Activated CD4-positive, alpha-beta T cell treated with anti-CD3 and anti-CD28 coated beads, Interleukin-10, Interleukin-2, amounts not matched to agents 100 ng/mL and 50 ng/mL, durations not matched to agents 16 hours and 8 hours (primary cell): ENCODE measurements at regions not wholly inside any gene's neighbourhood (a gene's known extent, or its start where the extent isn't known, plus 50 kb on each side); places are given as distances from the start of the nearest gene placed in this dataset.

Experiments used
- DNase-seq: peaks from one replicate; pipeline ENCODE4 v3.0.0-alpha.2; 2020

- DNase-seq: no peak
Observed at GRCh38 chr1:43065191-43065590, 106.5 kb upstream of the SLC2A1 start.

DNA sequence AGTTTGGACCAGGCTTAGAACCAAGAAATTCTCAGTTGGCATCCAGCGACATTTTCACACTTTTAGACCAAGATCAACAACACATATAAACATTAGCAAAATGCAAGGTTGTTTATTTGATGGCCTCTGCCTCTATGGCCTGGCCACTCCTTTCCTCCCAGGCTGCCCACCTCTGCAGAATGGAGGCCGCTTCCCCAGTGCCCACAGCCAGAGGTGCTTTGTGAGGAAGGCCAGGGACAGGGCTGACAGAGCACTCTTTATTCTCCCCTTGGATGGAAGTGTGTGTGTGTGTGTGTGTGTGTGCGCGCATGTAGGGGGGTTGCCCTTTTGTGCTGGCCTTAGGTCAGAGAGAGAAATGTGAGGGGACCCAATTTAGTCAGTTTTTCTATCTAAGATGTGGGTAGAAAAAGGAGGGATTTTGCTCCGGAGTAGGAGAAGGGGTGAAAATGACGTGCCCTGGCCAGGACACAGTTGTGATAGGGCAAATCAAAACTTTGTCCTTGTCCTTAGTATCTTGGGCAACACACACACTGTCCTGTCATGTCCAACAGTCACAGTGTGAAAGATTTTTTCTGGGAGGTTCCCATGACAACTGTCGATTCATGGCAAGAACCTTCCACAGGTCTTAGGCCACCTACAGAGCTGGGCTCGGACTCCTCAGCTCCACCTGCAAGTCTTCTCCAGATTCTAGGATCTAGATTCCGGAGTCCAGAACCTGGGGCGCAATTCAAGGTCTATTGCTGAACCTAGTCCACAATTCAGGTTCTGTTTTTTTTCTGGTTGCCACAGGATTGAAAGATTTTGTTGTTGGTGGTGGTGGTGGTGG lies 104.9 kb upstream of the SLC2A1 start:
- DNase-seq: no peak

GRCh38 chr1:43062527-43063095 lies 103.9 kb upstream of the SLC2A1 start:
- no peak for DNase-seq

- DNase-seq: no peak
Observed at GRCh38 chr1:43061757-43062156, 103.1 kb upstream of the SLC2A1 start.

GRCh38 chr1:43059640-43060574 lies 101.2 kb upstream of the SLC2A1 start:
- no peak for DNase-seq

GRCh38 chr1:43058545-43059360 lies 100.1 kb upstream of the SLC2A1 start:
- DNase-seq: peak; percentile 40

GRCh38 chr1:43058056-43058455 lies 99.4 kb upstream of the SLC2A1 start:
- no peak for DNase-seq

- no peak for DNase-seq
Observed at GRCh38 chr1:43057567-43057966, 98.9 kb upstream of the SLC2A1 start.

DNA sequence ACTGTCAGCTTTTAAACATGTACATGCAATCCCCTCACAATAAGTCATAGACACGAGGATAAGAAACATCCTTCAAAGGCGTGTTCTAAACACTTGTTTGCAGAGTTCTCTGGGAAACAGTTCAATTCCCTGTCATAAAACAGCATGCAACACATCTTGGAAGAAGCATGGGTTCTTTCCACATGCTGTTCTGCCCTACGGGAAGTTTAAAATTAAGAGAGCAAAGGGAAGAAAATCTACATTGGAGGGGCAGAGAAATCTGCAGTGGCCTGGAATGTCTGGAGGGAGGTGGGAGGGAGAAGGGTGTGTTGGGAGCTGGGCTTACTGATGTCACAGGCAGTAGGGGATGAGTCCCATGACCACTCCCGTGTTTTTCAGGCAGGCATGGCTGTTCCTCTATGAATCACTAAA lies 98.3 kb upstream of the SLC2A1 start:
- no peak for DNase-seq

- no peak for DNase-seq
Observed at GRCh38 chr1:43056460-43056859, 97.8 kb upstream of the SLC2A1 start.

- DNase-seq: no peak
Observed at GRCh38 chr1:43054961-43055360, 96.3 kb upstream of the SLC2A1 start.

DNA sequence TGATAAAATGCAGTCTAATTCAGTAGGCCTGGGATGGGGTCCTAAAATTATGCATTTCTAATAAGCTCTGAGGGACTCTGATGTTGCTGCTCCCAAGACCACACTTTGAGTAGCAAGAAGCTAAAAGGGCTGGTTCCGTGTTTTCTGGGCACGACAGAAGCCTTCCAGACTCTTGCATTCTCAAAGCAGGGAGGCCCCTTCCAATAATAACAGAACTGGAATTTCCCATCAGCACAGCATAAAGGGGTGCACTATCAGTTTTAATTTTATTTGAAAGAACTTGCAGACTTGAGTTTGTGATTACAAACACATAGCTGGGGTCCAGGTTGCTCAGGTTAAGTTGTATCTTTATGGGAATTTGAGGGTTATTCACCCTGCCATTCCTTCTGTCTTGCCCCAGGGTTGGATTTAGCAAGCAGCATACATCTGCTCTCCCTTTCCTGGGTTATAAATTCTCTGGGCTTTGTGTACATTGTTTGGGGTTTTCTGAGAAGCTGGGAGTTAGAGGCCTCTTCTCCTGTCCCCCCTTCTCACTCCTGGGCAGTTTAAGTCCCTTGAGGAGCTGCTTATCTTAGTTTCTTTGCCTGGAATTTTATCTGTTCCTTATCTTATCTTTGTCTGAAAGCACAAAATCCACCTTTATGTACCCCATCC lies 94.2 kb upstream of the SLC2A1 start:
- no peak for DNase-seq

DNA sequence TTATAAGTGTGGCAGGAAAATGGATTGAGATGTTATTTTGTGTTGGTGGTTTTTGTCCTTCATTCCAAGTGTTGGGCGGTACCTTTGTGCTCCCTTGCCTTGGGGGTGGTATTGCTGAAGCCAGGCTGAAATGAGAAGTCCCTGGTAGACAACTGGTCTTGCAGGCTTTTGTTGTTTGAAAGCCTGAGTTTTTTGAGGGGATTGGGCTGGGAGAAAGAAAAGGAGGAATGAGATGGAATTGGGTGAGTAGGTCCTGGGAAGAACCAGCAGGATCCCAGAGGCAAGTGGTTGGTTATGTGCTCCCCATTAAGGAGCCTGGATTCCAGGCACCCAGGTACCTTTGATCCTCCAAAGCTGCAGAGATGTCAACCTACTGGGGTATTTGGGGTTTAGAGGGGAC lies 93.7 kb upstream of the SLC2A1 start:
- DNase-seq: no peak

DNA sequence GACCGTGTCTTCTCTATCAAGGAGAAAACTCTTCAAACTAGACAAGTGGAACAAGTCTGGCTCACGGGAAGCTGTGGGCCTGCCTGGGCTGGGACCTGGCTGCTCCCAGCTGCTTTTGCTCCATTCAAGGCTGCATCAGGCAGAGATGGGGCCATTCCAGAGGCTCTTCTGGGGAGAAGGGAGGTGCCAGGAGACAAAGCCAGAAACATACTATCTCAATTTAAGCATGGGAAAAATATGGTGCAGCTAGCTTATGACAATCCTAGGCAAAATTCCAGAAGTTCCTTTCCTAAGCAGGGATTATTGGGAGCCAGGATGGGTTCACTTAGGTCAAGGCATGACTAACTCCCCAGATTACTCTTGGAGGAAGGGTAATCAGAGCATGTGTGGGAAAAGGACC lies 90.8 kb upstream of the SLC2A1 start:
- no peak for DNase-seq

- DNase-seq: no peak
Observed at GRCh38 chr1:43048601-43049011, 89.9 kb upstream of the SLC2A1 start.

DNA sequence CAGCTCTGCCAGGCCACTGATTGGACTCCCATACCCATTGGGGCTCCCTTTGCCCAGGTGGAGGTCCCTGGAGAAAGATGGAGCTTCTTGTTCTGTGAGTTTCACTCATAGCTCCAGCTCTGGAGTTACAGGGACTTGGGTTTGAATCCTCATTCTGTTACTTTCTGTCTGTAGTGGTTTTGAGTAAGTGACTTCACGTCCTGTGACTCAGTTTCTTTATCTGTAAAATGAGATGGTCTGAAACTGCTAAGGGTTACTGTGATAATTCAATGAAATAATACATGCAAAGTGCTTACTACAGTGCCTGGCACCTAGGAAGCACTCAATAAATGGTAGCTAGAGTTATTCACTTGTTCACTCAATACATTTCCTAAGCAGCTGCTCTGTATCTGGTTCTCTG lies 88.5 kb upstream of the SLC2A1 start:
- DNase-seq: no peak

- DNase-seq: no peak
Observed at GRCh38 chr1:43044572-43045361, 86.1 kb upstream of the SLC2A1 start.

DNA sequence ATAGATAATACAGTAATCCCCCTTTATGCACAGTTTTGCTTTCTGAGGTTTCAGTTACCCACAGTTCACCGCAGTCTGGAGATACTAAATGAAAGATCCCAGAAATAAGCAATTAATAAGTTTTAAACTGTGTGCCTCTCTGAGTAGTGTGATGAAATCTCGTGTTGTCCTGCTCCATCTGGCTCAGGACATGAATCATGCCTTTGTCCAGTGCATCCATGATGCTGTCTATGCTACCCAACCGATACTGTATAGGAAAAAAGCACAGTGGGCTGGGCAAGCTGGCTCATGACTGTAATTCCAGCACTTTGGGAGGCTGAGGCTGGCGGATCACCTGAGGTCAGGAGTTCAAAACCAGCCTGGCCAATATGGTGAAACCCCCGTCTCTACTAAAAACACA lies 85.0 kb upstream of the SLC2A1 start:
- no peak for DNase-seq

- no peak for DNase-seq
Observed at GRCh38 chr1:43042773-43043457, 84.2 kb upstream of the SLC2A1 start.

GRCh38 chr1:43042127-43042526 lies 83.5 kb upstream of the SLC2A1 start:
- no peak for DNase-seq

DNA sequence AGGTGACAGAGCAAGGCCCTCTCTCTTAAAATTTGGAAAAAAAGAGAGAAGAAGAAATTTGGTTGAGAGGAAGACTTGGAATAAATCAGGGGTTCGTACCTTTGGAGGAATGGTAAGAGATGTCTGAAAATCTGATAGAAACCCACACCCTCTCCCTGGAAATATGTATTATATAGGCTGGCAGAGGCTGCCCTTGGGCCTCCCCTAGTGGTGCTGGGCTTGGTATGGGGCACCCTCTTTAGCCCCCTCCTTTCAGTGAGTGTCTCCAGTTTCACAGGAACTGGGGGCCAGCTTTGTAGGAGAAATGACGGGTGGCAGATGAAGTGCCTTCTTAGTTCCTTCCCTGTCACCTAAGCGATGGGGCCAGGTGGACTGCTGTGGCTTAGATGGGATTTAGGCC lies 82.9 kb upstream of the SLC2A1 start:
- DNase-seq: no peak
